SK-MEL-5 (cell line): ENCODE measurements at regions not wholly inside any gene's neighbourhood (a gene's known extent, or its start where the extent isn't known, plus 50 kb on each side); places are given as distances from the start of the nearest gene placed in this dataset.

Experiments
- DNase-seq: peaks from one replicate; pipeline ENCODE4 v3.0.0-alpha.2; 2016; ENCODE audit warnings: low read depth, low spot score
- in situ Hi-C: cut with HindIII; loops from 2 replicates; pipeline ENCODE4 v1.10.0; 2016; ENCODE audit warnings: low sequenced_read_pairs, high pct_unique_total_duplicates, low pct_unique_long_range_greater_than_20kb

GRCh38 chr14:101194373-101195308 is 291.1 kb upstream of the RTL1 start:
- no peak for DNase-seq
- in situ Hi-C loops: no loop called here

DNA sequence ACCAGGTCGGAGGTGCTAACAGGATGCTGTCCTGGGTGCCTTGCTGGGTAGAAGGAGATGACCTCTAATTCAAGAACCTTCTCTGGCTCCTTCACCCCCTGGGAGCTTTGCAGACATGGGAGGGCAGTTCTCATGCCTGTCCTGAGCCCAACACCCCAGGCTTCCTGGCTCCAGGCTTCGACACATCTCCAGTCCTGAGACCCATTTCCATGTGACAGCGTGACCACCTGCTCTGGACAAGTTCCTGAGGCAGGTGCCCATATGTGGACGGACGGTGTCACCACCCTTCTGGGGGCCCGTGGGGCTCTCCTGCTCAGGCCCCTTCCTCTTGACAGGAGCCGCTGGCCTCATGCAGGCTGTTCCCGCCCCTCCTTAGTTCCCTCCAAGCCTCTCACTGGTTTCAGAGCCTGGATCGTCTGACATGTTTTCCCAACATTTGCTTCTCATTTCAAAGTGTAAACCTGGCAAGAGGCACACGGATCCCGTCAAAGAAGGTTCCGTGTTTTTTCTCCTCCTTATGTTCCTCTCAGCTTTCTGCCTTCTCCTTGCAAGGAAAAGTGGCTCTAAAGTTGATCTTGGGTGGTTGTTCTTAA is 291.9 kb upstream of the RTL1 start:
- DNase-seq: no peak
- in situ Hi-C loops: no loop called here

DNA sequence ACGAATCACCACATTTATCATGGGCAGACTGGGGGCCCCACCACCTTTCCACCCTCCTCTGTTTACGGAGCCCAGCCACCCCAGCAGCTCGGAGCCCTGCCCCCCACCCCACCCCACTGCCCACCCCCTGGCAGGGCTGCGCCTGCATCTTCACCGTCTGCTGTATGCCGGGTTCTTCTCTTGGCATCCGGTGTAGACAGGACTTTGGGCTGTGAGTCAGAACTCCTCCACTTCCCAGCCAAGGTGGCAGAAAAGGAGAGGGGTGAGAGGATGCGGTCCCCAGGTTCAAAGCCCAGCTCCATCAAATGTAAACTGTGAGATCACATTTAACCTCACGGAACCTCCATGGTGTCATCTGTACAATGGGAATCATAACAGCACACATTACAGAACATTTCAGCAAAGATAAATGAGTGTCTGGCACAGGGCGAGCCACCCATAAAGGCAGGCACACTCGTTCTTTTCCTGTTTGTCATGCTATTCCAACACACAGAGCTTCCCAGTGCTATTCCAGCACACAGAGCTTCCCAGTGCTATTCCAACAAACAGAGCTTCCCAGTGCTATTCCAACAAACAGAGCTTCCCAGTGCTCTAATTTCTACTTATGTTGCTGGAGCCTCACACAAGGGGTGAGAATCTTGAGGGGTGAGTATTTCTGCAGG is 292.7 kb upstream of the RTL1 start:
- in situ Hi-C loops: no loop called here
- DNase-seq: no peak

DNA sequence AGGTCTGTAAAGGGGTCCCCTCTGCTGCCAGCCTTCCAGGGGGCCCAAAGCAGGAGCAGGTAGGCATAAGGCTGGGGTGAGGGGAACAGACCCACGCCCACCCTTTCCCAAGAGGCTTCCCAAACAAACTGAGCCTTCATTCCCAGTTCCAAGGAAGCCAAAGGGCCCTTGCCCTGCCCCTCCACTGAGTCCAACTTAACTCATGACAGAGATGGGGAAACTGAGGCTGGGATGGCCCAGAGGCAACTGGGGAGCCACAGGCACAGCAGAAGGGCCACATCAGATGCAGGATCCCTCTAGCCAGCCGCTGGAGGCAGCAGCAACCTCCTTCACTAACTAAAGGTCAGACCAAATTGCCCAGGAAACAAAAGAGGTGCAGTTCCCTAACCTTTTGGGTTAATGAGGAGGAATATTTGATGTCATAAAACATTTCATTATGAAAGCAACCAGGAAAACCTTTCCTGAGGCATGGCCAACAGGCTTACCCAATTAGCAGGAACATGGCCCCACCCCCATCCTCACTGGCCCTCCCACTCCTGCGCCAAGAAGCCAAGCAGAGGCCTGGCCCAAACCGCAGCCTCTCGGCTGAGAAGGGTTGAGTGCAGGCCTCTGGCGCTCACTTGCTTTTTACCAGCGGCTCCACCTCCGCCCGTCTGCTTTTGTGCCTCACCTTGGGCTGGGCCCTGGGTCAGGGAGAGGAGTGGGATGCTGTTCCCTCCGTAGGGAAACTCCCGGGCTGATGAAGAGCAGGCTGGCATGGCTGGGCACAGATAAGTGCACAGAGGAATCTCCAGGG is 293.5 kb upstream of the RTL1 start:
- peak; percentile 21 for DNase-seq
- in situ Hi-C loops: no loop called here

- DNase-seq: no peak
- in situ Hi-C loops: no loop called here
Observed at GRCh38 chr14:101197595-101198397, 294.3 kb upstream of the RTL1 start.

DNA sequence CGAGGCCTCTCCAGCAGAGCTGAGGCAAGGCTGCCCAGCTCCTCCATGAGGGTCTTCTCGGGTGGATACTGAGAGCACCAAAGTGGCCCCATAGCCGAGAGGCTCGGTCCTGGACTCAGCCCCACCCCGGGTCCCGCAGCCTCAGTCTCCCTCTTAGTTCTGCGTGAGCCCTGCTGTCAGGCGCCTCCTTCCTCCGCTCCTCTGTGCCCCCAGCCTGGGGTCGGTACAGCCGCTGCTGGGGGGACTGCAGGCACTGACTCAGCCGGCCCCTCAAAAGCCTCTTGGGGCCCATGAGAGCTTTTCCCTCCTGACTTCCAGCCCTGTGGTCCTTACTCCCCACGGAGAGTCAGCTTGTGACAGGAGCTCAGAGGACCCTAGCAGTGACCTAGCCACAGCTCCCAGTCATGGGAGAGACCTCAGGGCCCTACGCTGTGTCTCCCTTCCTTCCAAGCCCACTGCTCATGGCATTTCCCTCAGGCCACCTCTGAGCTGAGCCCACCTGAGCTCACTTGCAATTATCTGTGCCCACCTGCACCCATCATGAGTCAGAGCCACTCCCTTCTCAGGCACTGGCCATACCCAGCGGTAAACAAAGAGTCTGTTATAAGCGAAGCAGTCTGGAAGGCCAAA is 295.0 kb upstream of the RTL1 start:
- DNase-seq: no peak
- in situ Hi-C loops: no loop called here

GRCh38 chr14:101199028-101199770 is 295.7 kb upstream of the RTL1 start:
- in situ Hi-C loops: no loop called here
- DNase-seq: no peak

DNA sequence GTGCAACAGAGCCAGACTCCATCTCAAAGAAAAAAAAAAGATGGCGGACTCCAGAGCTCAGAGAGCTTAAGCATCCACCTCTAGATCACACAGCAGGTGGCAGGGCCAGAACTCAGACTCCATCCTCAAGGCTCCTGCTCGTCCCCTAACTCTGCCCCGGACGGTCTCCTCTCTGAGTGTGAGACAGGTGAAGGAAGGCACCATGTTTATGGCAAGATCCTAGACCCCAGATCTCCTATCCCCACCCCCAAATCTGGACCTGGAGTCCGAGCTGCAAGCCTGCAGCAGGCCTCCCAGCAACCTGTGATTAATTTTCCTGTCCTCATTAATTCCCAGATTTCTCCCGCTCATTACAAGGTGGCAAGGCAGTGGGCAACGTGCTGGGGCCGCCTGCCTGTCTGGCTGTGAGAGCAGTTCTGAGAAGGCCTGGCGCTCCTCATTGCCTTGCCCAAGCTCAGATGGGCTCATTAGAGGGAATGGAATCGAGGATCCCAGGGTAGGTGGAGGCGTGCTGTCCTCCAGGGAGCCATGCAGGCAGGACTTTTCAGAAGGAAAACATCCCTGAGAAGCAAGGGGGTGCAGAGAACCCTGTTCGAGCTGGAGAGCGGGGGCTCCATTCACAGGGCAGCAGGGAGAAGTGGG is 296.6 kb upstream of the RTL1 start:
- in situ Hi-C loops: no loop called here
- no peak for DNase-seq

DNA sequence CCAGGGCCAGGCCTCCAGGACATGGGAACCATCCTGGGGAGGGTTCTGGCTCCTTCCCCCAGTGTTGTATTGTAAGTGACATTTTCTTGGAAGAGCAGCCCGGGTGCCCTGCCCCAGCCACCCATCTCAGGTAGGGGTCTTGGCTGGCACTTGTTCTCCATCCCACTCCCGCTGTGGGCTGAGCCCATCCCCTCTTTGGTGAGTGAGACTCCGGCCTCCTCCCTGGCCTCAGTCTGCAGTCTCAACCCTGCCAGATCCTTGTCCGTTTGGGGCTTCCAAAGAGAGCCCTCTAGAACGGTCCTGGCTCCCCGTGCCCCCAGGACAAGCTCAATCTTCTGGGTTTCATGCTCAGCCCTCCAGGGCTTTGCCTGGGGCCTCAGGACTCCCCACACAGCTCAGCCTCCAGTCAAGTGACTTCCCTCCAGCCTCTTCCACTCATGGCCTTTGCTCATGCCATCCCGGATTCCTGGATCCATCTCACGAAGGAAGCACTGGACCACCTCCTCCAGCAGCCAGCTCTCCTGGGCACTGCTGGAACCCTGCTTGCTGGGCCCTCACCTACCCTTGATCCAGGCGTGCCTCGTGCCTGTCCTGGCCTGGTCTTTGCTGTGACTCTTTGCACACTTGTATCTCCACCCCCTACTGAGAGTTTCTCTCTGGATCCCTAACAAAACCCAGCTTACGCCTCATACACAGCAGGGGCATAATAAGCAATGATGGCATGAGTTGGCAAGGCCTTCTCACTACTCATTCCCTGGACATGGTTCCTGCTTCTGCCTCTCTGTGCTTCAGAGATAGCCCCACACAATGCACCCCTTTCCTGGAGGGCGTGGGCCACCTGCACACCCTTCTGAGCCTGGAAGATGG is 297.4 kb upstream of the RTL1 start:
- DNase-seq: no peak
- in situ Hi-C loops: no loop called here

DNA sequence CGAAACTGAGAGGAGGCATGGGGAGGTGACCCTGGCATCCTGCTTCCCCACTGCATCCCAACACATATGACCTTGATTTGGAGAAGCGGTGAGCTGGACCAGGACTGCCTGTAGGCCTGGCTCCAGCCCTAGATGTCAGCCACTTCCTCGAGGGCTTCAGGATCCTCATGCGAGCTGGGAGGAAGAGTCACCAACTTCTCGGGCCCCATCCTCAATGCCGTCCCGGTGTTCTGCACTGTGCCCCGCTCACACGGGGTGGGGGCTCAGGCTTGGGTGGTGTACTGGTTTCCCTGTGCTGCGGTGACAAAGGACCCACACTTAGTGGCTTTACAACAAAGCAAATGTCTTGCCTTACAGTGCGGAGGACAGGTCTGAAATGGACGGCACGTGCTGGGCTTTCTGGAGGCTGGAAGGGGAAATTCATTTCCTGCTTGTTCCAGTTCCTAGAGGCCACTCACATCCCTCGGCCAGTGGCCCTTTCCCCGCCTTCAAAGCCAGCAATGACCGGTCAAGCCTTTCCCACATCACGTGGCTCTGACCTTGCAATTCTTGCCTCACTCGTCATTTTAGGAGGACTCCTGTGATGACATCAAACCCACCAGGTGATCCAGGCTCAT is 298.1 kb upstream of the RTL1 start:
- DNase-seq: no peak

DNA sequence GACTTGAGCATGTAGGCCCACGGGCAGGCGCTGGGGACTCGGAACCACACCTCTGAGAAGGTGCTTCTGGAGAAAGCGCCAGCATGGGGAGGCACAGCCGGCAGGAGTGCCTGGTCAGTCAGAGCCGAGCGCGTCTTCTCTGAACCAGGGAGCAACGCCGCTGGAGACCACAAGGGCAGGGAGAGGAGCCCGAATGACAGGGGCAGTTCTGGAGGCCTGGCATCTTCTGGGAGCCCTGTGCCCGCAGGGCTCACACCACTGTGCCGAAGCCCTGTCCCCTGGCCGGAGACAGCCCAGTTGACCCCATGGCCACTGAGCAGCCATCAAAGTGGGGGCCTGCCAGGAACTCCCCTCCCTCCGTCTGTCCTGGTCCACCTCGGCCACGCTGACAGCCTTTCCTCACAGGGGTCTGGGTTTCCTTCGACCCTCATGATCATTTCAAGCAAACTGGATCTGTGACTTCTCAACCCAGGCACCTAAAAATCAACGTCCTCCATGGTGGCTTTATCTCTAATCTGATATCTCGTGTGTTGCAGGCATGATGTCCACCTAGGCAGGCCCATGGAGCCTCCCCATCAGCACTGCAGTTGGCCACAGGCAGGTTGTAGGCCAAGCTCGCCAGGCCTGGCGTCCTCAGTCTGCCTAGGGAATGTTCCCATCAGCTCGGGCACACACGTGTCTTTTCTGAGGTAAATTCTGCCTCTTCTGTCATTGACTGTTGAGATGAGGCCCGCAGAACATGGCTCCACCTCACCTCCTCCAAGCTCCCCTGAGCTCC is 299.3 kb upstream of the RTL1 start:
- in situ Hi-C loops: no loop called here
- no peak for DNase-seq

More for the DNA sequence above, 298.1 kb upstream of the RTL1 start:
- in situ Hi-C loops: no loop called here

DNA sequence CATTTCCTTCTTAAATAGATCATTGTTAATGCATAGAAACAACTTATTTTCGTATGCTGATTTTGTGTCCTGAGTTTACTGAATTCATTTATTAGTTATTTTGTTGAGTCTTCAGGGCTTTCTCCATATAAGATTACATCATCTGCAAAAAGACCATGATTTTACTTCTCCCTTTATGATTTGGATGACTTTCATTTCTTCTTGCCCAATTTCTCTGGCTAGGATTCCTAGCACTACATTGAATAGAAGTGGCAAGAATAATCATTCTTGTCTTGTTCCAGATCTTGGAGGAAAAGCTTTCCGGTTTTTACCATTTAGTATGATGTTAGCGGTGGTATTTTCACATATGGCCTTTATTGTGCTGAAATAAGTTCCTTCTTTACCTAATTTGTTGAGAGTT is 303.0 kb upstream of the RTL1 start:
- no peak for DNase-seq
- in situ Hi-C loops: no loop called here

- in situ Hi-C loops: no loop called here
Observed at GRCh38 chr14:101207041-101207440, 303.5 kb upstream of the RTL1 start.

GRCh38 chr14:101207897-101208296 is 304.4 kb upstream of the RTL1 start:
- DNase-seq: no peak

More at GRCh38 chr14:101207041-101207440, 303.5 kb upstream of the RTL1 start:
- no peak for DNase-seq

More at GRCh38 chr14:101207897-101208296, 304.4 kb upstream of the RTL1 start:
- in situ Hi-C loops: no loop called here
